ENCODE measurements at regions not wholly inside any gene's neighbourhood (a gene's known extent, or its start where the extent isn't known, plus 50 kb on each side); places are given as distances from the start of the nearest gene placed in this dataset.

- ATAC-seq (ENCODE audit: insufficient read depth, low FRiP score) = no peak
- peaks cover 0 to 1% (median 0%) of the 10 kb centered on the region in 4 donors for H3K9me3 ChIP-seq (ENCODE audit: control insufficient read depth in 4 of 4, insufficient read depth in 3 of 4, low read length in 3 of 4)
- H3K27me3 ChIP-seq (ENCODE audit: control insufficient read depth in 3 of 3, insufficient read depth in 3 of 3, low read length in 2 of 3) = peaks cover 0 to 4% (median 0%) of the 10 kb centered on the region in 3 donors
- no peak overlapping the region for H3K9ac ChIP-seq (ENCODE audit: insufficient read depth in 1 of 2, low read length in 2 of 2)
- peaks cover 0 to 10% (median 3%) of the 10 kb centered on the region in 5 donors for H3K4me1 ChIP-seq (ENCODE audit: control insufficient read depth in 5 of 5, insufficient read depth in 5 of 5, low read length in 5 of 5)
- no peak overlapping the region for H3K4me3 ChIP-seq
- no peaks in the 10 kb centered on the region for H3K36me3 ChIP-seq (ENCODE audit: control insufficient read depth in 4 of 4, insufficient read depth in 4 of 4, low read length in 4 of 4)
- 62 to 69% methylated on average over 15 of the region's 15 CpGs for WGBS, 2 donors
- peak; percentile 36 to 50 (median 49) for DNase-seq
- H3K27ac ChIP-seq (ENCODE audit: low read depth in 1 of 2, low read length in 1 of 2) = no peak overlapping the region
- no peak for TF ChIP-seq CTCF (IDR thresholded peaks at IDR 0.05; ENCODE audit: control extremely low read depth, extremely low read depth)
Observed at GRCh38 chr2:16394072-16394985, 271.3 kb downstream of the CYRIA start.

- DNase-seq (peak in 1 of 3 donors; percentile 9), ATAC-seq (ENCODE audit: insufficient read depth, low FRiP score) (no peak)
- H3K27ac ChIP-seq (ENCODE audit: low read depth in 1 of 2, low read length in 1 of 2) = no peak overlapping the region
- H3K4me3 ChIP-seq = no peak overlapping the region
- no peaks in the 10 kb centered on the region for H3K36me3 ChIP-seq (ENCODE audit: control insufficient read depth in 4 of 4, insufficient read depth in 4 of 4, low read length in 4 of 4)
- H3K9ac ChIP-seq (ENCODE audit: insufficient read depth in 1 of 2, low read length in 2 of 2) = no peak overlapping the region
- WGBS, 2 donors = 81 to 86% methylated on average over 8 of the region's 8 CpGs
- peaks cover 0 to 10% (median 3%) of the 10 kb centered on the region in 5 donors for H3K4me1 ChIP-seq (ENCODE audit: control insufficient read depth in 5 of 5, insufficient read depth in 5 of 5, low read length in 5 of 5)
- peaks cover 0 to 4% (median 0%) of the 10 kb centered on the region in 3 donors for H3K27me3 ChIP-seq (ENCODE audit: control insufficient read depth in 3 of 3, insufficient read depth in 3 of 3, low read length in 2 of 3)
- H3K9me3 ChIP-seq (ENCODE audit: control insufficient read depth in 4 of 4, insufficient read depth in 3 of 4, low read length in 3 of 4) = peaks cover 0 to 1% (median 0%) of the 10 kb centered on the region in 4 donors
- no peak for TF ChIP-seq CTCF (IDR thresholded peaks at IDR 0.05; ENCODE audit: control extremely low read depth, extremely low read depth)
Observed at GRCh38 chr2:16393500-16394071, 272.0 kb downstream of the CYRIA start.

- no peak for ATAC-seq (ENCODE audit: insufficient read depth, low FRiP score)
- Histone ChIP-seq H3K4me3 (no peak overlapping the region), H3K9ac (ENCODE audit: insufficient read depth in 1 of 2, low read length in 2 of 2) (no peak overlapping the region), H3K27ac (ENCODE audit: low read depth in 1 of 2, low read length in 1 of 2) (no peak overlapping the region), H3K27me3 (ENCODE audit: control insufficient read depth in 3 of 3, insufficient read depth in 3 of 3, low read length in 2 of 3) (peaks cover 0 to 4% (median 0%) of the 10 kb centered on the region in 3 donors), H3K36me3 (ENCODE audit: control insufficient read depth in 4 of 4, insufficient read depth in 4 of 4, low read length in 4 of 4) (no peaks in the 10 kb centered on the region), H3K4me1 (ENCODE audit: control insufficient read depth in 5 of 5, insufficient read depth in 5 of 5, low read length in 5 of 5) (peaks cover 0 to 10% (median 3%) of the 10 kb centered on the region in 5 donors), H3K9me3 (ENCODE audit: control insufficient read depth in 4 of 4, insufficient read depth in 3 of 4, low read length in 3 of 4) (peaks cover 0 to 1% (median 0%) of the 10 kb centered on the region in 4 donors)
- no peak for TF ChIP-seq CTCF (IDR thresholded peaks at IDR 0.05; ENCODE audit: control extremely low read depth, extremely low read depth)
- peak; percentile 38 to 65 (median 42) for DNase-seq
- 63 to 72% methylated on average over 14 of the region's 14 CpGs for WGBS, 2 donors
Observed at GRCh38 chr2:16392647-16393499, 272.8 kb downstream of the CYRIA start.
